DND-41 (cell line): ENCODE measurements at regions not wholly inside any gene's neighbourhood (a gene's known extent, or its start where the extent isn't known, plus 50 kb on each side); places are given as distances from the start of the nearest gene placed in this dataset.

Experiments used
- ATAC-seq: fragments of 200-7000 bp; cut with Tn5 transposase; 3 replicates; pipeline ENCODE4 v1.9.1; 2021; ENCODE audit warnings: low read depth; ENCODE audit not compliant: insufficient read depth
- DNase-seq: peaks from one replicate; pipeline ENCODE4 v3.0.0-alpha.2; 2020
- H2AFZ ChIP-seq: 2 replicates; pipeline ENCODE4 v1.6.0; 2012; ENCODE audit warnings: low read depth, low read length
- H3K27ac ChIP-seq: 2 replicates; pipeline ENCODE4 v1.5.1; 2012; ENCODE audit warnings: low read length, inconsistent platforms
- H3K27me3 ChIP-seq: fragments of 200-600 bp; sonication (generic); 2 replicates; pipeline ENCODE4 v1.6.0; 2012; ENCODE audit warnings: low read length, mild to moderate bottlenecking, inconsistent platforms; ENCODE audit not compliant: insufficient read depth, poor library complexity
- H3K36me3 ChIP-seq: 2 replicates; pipeline ENCODE4 v1.5.1; 2012; ENCODE audit warnings: low read length, inconsistent platforms; ENCODE audit not compliant: insufficient read depth
- H3K4me1 ChIP-seq: 2 replicates; pipeline ENCODE4 v1.5.1; 2012; ENCODE audit warnings: mild to moderate bottlenecking, low read length; ENCODE audit not compliant: insufficient read depth
- H3K4me2 ChIP-seq: 2 replicates; pipeline ENCODE4 v1.6.0; 2012; ENCODE audit warnings: mild to moderate bottlenecking, moderate library complexity, low read length, inconsistent platforms; ENCODE audit not compliant: insufficient read depth
- H3K4me3 ChIP-seq, 2 experiments: fragments of 200-600 bp in 1 of 2; shearing (Covaris generic) in 1 of 2; 2 replicates each; pipeline ENCODE4 v1.5.1; 2012 to 2016; ENCODE audit warnings: inconsistent platforms in 2 of 2, low read length in 2 of 2, mild to moderate bottlenecking in 2 of 2, low read depth in 1 of 2, moderate library complexity in 1 of 2
- H3K79me2 ChIP-seq: 2 replicates; pipeline ENCODE4 v1.6.0; 2012; ENCODE audit warnings: low read length, inconsistent platforms; ENCODE audit not compliant: insufficient read depth
- H3K9ac ChIP-seq: 2 replicates; pipeline ENCODE4 v1.6.0; 2012; ENCODE audit warnings: low read depth, mild to moderate bottlenecking, inconsistent platforms, low read length, moderate library complexity
- H3K9me3 ChIP-seq: 2 replicates; pipeline ENCODE4 v1.5.1; 2012; ENCODE audit warnings: low read length, moderate library complexity, mild to moderate bottlenecking, inconsistent platforms; ENCODE audit not compliant: insufficient read depth, severe bottlenecking
- H4K20me1 ChIP-seq: 2 replicates; pipeline ENCODE4 v1.6.0; 2012; ENCODE audit warnings: low read length; ENCODE audit not compliant: insufficient read depth
- EZH2 ChIP-seq: IDR thresholded peaks from 3 replicates; pipeline ENCODE4 v1.6.1; 2012; ENCODE audit warnings: borderline replicate concordance, low read depth, mild to moderate bottlenecking, moderate library complexity, low read length, inconsistent platforms; ENCODE audit not compliant: severe bottlenecking
- TF ChIP-seq, protein P1 (sequence below): IDR thresholded peaks from 2 replicates; pipeline ENCODE4 v1.5.1; 2012; ENCODE audit warnings: borderline replicate concordance, low read length, moderate library complexity, mild to moderate bottlenecking; ENCODE audit not compliant: poor library complexity, severe bottlenecking; ENCODE audit errors: extremely low read depth

DNA sequence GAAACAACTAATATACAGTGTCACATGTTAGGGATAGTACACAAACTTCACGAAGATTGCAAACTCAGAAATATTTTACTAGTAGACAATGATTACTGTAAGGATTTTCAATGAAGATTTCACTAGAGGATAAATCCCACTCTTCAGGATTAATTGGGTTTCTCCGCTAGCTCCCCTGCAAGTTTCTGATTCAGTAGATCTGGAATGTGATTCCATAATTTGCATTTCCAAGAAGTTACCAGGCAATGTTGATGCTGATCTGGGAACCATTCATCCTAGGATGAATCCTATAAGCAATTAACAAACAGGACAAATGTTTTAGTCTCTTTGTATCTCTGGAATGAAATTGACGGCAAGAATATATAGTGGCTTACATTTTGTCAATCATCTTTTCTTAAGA lies 272.4 kb downstream of the ALX1 start:
- H3K27me3 ChIP-seq: no peaks in the 10 kb centered on the region
- H2AFZ ChIP-seq: no peak overlapping the region
- ATAC-seq (no peak), DNase-seq (no peak)
- H3K36me3 ChIP-seq: no peaks in the 10 kb centered on the region
- no peak overlapping the region for H3K27ac ChIP-seq
- H3K4me2 ChIP-seq: no peak overlapping the region
- H4K20me1 ChIP-seq: no peaks in the 10 kb centered on the region
- H3K4me3 ChIP-seq: no peak overlapping the region
- no peak overlapping the region for H3K9ac ChIP-seq
- no peaks in the 10 kb centered on the region for H3K4me1 ChIP-seq
- H3K79me2 ChIP-seq: no peaks in the 10 kb centered on the region
- TF ChIP-seq, protein P1, sequence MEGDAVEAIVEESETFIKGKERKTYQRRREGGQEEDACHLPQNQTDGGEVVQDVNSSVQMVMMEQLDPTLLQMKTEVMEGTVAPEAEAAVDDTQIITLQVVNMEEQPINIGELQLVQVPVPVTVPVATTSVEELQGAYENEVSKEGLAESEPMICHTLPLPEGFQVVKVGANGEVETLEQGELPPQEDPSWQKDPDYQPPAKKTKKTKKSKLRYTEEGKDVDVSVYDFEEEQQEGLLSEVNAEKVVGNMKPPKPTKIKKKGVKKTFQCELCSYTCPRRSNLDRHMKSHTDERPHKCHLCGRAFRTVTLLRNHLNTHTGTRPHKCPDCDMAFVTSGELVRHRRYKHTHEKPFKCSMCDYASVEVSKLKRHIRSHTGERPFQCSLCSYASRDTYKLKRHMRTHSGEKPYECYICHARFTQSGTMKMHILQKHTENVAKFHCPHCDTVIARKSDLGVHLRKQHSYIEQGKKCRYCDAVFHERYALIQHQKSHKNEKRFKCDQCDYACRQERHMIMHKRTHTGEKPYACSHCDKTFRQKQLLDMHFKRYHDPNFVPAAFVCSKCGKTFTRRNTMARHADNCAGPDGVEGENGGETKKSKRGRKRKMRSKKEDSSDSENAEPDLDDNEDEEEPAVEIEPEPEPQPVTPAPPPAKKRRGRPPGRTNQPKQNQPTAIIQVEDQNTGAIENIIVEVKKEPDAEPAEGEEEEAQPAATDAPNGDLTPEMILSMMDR: no peak
- no peak for TF ChIP-seq EZH2
- no peaks in the 10 kb centered on the region for H3K9me3 ChIP-seq

DNA sequence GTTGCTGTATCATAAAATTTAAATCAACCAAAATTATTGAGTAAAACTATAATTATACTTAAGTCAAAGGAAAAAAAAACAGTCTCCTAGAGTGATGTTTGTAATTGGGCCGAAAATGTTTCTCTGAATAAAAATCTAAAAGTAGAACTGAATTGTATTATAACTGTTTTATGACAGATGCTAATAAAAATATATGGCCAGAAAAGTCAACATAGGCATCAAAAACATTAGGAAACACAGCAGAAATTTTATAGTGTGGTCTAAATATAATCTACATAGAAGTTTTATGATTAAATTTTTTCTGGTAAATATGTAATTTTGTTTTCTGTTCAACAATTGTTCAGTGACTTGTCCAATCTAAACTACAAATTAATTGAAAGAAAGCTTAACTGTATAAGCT lies 277.8 kb downstream of the ALX1 start:
- no peaks in the 10 kb centered on the region for H3K9me3 ChIP-seq
- H3K36me3 ChIP-seq: no peaks in the 10 kb centered on the region
- no peak overlapping the region for H2AFZ ChIP-seq
- no peaks in the 10 kb centered on the region for H4K20me1 ChIP-seq
- DNase-seq (no peak), ATAC-seq (no peak)
- TF ChIP-seq, protein P1: no peak
- no peak for TF ChIP-seq EZH2
- no peaks in the 10 kb centered on the region for H3K79me2 ChIP-seq
- no peaks in the 10 kb centered on the region for H3K27me3 ChIP-seq
- H3K4me2 ChIP-seq: no peak overlapping the region
- no peaks in the 10 kb centered on the region for H3K4me1 ChIP-seq
- no peak overlapping the region for H3K4me3 ChIP-seq
- no peak overlapping the region for H3K9ac ChIP-seq
- no peak overlapping the region for H3K27ac ChIP-seq

DNA sequence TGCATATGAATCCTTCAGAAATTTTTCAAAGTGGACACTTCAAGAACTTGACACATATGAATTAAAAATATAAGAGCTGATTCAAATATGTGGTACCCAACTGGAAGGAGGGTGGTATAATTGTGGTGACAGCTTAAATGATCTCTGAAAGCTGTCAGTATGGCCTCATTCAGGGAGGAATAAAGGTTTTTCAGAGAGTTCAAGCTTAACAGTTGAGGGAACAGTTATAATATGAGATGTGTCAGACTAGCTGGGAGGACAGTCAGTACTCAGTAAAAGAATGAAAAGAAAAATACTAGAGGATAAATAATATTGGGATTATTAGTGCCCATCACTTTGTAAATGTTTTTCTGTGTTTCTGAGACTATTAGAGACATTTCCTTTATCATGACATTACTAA lies 277.5 kb downstream of the RASSF9 start:
- Histone ChIP-seq H3K4me3 (no peak overlapping the region), H4K20me1 (no peaks in the 10 kb centered on the region), H3K27me3 (no peaks in the 10 kb centered on the region), H3K4me2 (no peak overlapping the region), H3K9ac (no peak overlapping the region), H3K27ac (no peak overlapping the region), H3K79me2 (no peaks in the 10 kb centered on the region), H3K9me3 (no peaks in the 10 kb centered on the region), H3K4me1 (no peaks in the 10 kb centered on the region), H2AFZ (no peak overlapping the region), H3K36me3 (no peaks in the 10 kb centered on the region)
- ATAC-seq: no peak
- DNase-seq: no peak
- TF ChIP-seq, protein P1: no peak

DNA sequence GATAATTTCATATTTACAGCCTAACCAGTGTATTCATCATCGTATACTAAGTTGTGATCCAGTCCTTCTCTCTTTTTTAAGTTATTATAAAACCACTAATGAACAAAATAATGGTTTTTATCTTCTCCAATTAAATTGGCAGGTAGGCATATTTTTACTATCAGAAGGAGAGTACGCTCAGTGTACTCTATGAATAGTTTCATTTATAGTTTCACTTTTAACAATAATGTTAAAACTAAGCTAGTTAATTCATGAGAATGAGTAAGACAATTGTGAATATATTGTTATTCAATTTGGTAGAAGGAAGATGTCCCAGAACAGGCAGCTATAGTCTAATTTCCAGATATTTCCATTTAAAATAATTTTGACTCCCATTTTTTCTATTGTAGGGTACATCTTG lies 277.1 kb downstream of the RASSF9 start:
- H3K9ac ChIP-seq: no peak overlapping the region
- no peak for TF ChIP-seq EZH2
- TF ChIP-seq, protein P1: no peak
- no peaks in the 10 kb centered on the region for H3K36me3 ChIP-seq
- no peak overlapping the region for H3K4me2 ChIP-seq
- H3K9me3 ChIP-seq: no peaks in the 10 kb centered on the region
- no peaks in the 10 kb centered on the region for H4K20me1 ChIP-seq
- H3K27me3 ChIP-seq: no peaks in the 10 kb centered on the region
- H3K27ac ChIP-seq: no peak overlapping the region
- H3K4me3 ChIP-seq: no peak overlapping the region
- H2AFZ ChIP-seq: no peak overlapping the region
- no peaks in the 10 kb centered on the region for H3K4me1 ChIP-seq
- no peak for ATAC-seq
- no peaks in the 10 kb centered on the region for H3K79me2 ChIP-seq
- no peak for DNase-seq
